ENCODE measurements at regions not wholly inside any gene's neighbourhood (a gene's known extent, or its start where the extent isn't known, plus 50 kb on each side); places are given as distances from the start of the nearest gene placed in this dataset.

DNA sequence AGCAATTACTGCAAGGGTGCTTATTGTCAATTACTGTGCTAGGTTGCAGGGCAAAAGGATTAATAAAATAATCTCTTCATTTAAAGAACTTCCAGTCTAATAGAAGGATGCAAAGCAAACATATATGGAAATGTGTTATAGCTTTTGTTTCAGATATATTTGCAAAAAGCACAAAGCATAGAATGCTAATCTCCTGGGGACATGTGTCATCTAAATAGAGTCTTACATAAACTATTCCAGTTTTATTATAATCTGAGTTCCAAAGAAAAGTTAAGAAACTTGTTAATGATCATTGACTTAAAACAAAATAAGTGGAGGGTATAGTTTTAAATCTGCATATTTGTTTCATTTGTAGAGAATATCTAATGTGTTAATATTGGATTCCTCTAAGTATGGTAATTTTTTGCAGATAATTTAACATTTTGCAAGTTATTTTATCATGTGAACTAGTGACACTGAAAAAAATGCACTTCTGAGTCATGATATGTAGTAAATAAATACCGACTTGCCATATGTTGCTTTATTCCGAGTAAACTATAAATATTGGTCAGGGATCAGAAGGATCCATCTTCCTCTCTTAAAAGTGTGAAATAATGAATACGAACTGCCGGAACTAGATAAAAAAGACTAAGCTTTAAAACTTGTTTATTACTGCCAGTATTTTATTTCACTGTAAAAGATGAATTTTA, 231.9 kb upstream of the FAT4 start:
- Histone ChIP-seq H2AFZ (no peak overlapping the region), H3K27ac (no peak overlapping the region), H4K20me1 (ENCODE audit: insufficient read depth) (no peaks in the 10 kb centered on the region), H3K4me1 (replicated peaks; ENCODE audit: insufficient read depth) (no peaks in the 10 kb centered on the region), H3F3A (ENCODE audit: insufficient read depth, low read depth) (no peaks in the 10 kb centered on the region), H3K27me3 (ENCODE audit: insufficient read depth, low read depth) (no peaks in the 10 kb centered on the region), H3K36me3 (ENCODE audit: low read depth) (no peaks in the 10 kb centered on the region), H3K4me3 (no peak overlapping the region), H3K9me3 (ENCODE audit: insufficient read depth, low read depth) (no peaks in the 10 kb centered on the region), H3K4me2 (no peak overlapping the region), H3K79me2 (ENCODE audit: low read depth) (no peaks in the 10 kb centered on the region), H3K9me2 (ENCODE audit: insufficient read depth) (no peaks in the 10 kb centered on the region; the same call in 1 of the 2 replicates)
- BruUV-seq (replicated peaks) = no TSS peak
- intact Hi-C loops (cut with micrococcal nuclease; ENCODE audit: unreplicated experiment) = no loop called here
- CTCF ChIA-PET = no interaction called here
- POLR2A ChIA-PET (ENCODE audit: unreplicated experiment) = interaction anchor here (0.7 kb wide), 2 partner anchors 35 to 748 kb away, joined by 5 to 7 read pairs; no protein-coding TSS in a partner anchor
- TF ChIP-seq CTCF (conservative IDR thresholded peaks at IDR 0.05) (no peak), EZH2 (IDR thresholded peaks at IDR 0.05; ENCODE audit: low read depth) (no peak)
- no peak for DNase-seq

DNA sequence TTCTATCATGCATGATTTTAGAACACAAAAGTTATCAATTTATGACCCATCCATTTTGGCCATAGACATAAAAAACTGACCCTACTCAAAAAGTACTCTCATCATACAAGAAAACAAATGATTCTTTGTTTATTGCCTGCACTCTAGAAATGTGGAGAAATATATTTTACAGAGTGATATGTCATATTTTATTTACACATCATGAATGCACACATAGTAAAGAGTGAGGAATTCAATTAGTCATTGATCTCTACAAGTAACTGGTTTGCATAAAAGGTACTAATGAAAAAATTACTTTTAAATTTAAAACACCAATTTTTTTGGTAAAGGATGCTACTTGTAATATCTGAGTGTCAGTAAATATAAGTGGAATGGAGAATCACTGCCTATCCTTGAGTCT, 242.5 kb upstream of the FAT4 start:
- no peaks in the 10 kb centered on the region for H3F3A ChIP-seq (ENCODE audit: insufficient read depth, low read depth)
- no peaks in the 10 kb centered on the region for H3K36me3 ChIP-seq (ENCODE audit: low read depth)
- H3K27me3 ChIP-seq (ENCODE audit: insufficient read depth, low read depth) = no peaks in the 10 kb centered on the region
- no peak for DNase-seq
- H3K79me2 ChIP-seq (ENCODE audit: low read depth) = no peaks in the 10 kb centered on the region
- intact Hi-C loops (cut with micrococcal nuclease; ENCODE audit: unreplicated experiment) = loop anchor here (10.0 kb wide), 1 partner anchor 737 kb away; no protein-coding TSS in a partner anchor
- ChIA-PET POLR2A (ENCODE audit: unreplicated experiment) (no interaction called here), CTCF (no interaction called here)
- no peak overlapping the region for H2AFZ ChIP-seq
- no peaks in the 10 kb centered on the region for H4K20me1 ChIP-seq (ENCODE audit: insufficient read depth)
- no peak overlapping the region for H3K4me2 ChIP-seq
- no peaks in the 10 kb centered on the region for H3K4me1 ChIP-seq (replicated peaks; ENCODE audit: insufficient read depth)
- BruUV-seq (replicated peaks) = no TSS peak
- TF ChIP-seq EZH2 (IDR thresholded peaks at IDR 0.05; ENCODE audit: low read depth) = no peak
- no peak for TF ChIP-seq CTCF (conservative IDR thresholded peaks at IDR 0.05)
- H3K4me3 ChIP-seq = no peak overlapping the region
- H3K27ac ChIP-seq = no peak overlapping the region
- H3K9me3 ChIP-seq (ENCODE audit: insufficient read depth, low read depth) = no peaks in the 10 kb centered on the region
- H3K9me2 ChIP-seq (ENCODE audit: insufficient read depth) = no peaks in the 10 kb centered on the region

- peak in 1 of 2 experiments; percentile 2 for DNase-seq
- POLR2A ChIA-PET (ENCODE audit: unreplicated experiment) = interaction anchor here (0.6 kb wide), 1 partner anchor 489 kb away, joined by 4 read pairs; no protein-coding TSS in a partner anchor
- CTCF ChIA-PET = no interaction called here
These were observed 243.9 kb upstream of the FAT4 start for GRCh38 chr4:125070861-125071260.

More at GRCh38 chr4:125070861-125071260, 243.9 kb upstream of the FAT4 start:
- no peak overlapping the region for H2AFZ ChIP-seq
- no peaks in the 10 kb centered on the region for H3K79me2 ChIP-seq (ENCODE audit: low read depth)
- H3K36me3 ChIP-seq (ENCODE audit: low read depth) = no peaks in the 10 kb centered on the region
- intact Hi-C loops (cut with micrococcal nuclease; ENCODE audit: unreplicated experiment) = loop anchor here (10.0 kb wide), 1 partner anchor 736 kb away; no protein-coding TSS in a partner anchor
- no peaks in the 10 kb centered on the region for H3K9me3 ChIP-seq (ENCODE audit: insufficient read depth, low read depth)
- no peaks in the 10 kb centered on the region for H3F3A ChIP-seq (ENCODE audit: insufficient read depth, low read depth)
- H3K9me2 ChIP-seq (ENCODE audit: insufficient read depth) = no peaks in the 10 kb centered on the region
- H3K4me3 ChIP-seq = no peak overlapping the region
- no peak overlapping the region for H3K4me2 ChIP-seq
- H4K20me1 ChIP-seq (ENCODE audit: insufficient read depth) = no peaks in the 10 kb centered on the region
- no peak overlapping the region for H3K27ac ChIP-seq
- no peaks in the 10 kb centered on the region for H3K27me3 ChIP-seq (ENCODE audit: insufficient read depth, low read depth)
- no peaks in the 10 kb centered on the region for H3K4me1 ChIP-seq (replicated peaks; ENCODE audit: insufficient read depth)
- no peak for TF ChIP-seq CTCF (conservative IDR thresholded peaks at IDR 0.05)
- TF ChIP-seq EZH2 (IDR thresholded peaks at IDR 0.05; ENCODE audit: low read depth) = no peak
- BruUV-seq (replicated peaks) = no TSS peak
